ENCODE measurements at regions not wholly inside any gene's neighbourhood (a gene's known extent, or its start where the extent isn't known, plus 50 kb on each side); places are given as distances from the start of the nearest gene placed in this dataset.
"Not testable (repeated sequence)": the region's sequence is repeated elsewhere in the genome, so short reads cannot be mapped to it uniquely, and the experiment has no call there.

GRCh38 chr7:65510187-65510538 is 136.5 kb downstream of the ZNF92 start:
- not testable (repeated sequence) for DNase-seq (ENCODE audit: low read depth)

- DNase-seq (ENCODE audit: low read depth): not testable (repeated sequence)
These were observed 146.1 kb downstream of the ZNF92 start for GRCh38 chr7:65519751-65520150.

- not testable (repeated sequence) for DNase-seq (ENCODE audit: low read depth)
These were observed 172.0 kb downstream of the ZNF92 start for GRCh38 chr7:65545465-65546161.

GRCh38 chr7:65549589-65550443 is 176.2 kb downstream of the ZNF92 start:
- not testable (repeated sequence) for DNase-seq (ENCODE audit: low read depth)

- not testable (repeated sequence) for DNase-seq (ENCODE audit: low read depth)
These were observed 176.8 kb downstream of the ZNF92 start for GRCh38 chr7:65550444-65550809.

- DNase-seq (ENCODE audit: low read depth): not testable (repeated sequence)
These were observed 177.4 kb downstream of the ZNF92 start for GRCh38 chr7:65551042-65551441.

- not testable (repeated sequence) for DNase-seq (ENCODE audit: low read depth)
These were observed 181.2 kb downstream of the ZNF92 start for GRCh38 chr7:65554553-65555476.

- DNase-seq (ENCODE audit: low read depth): not testable (repeated sequence)
These were observed 184.9 kb downstream of the ZNF92 start for GRCh38 chr7:65558584-65558983.

- DNase-seq (ENCODE audit: low read depth): not testable (repeated sequence)
These were observed 188.2 kb downstream of the ZNF92 start for GRCh38 chr7:65561786-65562372.

- not testable (repeated sequence) for DNase-seq (ENCODE audit: low read depth)
These were observed 188.9 kb downstream of the ZNF92 start for GRCh38 chr7:65562522-65562921.

- not testable (repeated sequence) for DNase-seq (ENCODE audit: low read depth)
These were observed 189.7 kb downstream of the ZNF92 start for GRCh38 chr7:65563333-65563732.

- not testable (repeated sequence) for DNase-seq (ENCODE audit: low read depth)
These were observed 194.6 kb downstream of the ZNF92 start for GRCh38 chr7:65568226-65568625.

- DNase-seq (ENCODE audit: low read depth): not testable (repeated sequence)
These were observed 197.3 kb downstream of the ZNF92 start for GRCh38 chr7:65570990-65571389.

- not testable (repeated sequence) for DNase-seq (ENCODE audit: low read depth)
These were observed 198.9 kb downstream of the ZNF92 start for GRCh38 chr7:65572581-65572980.

- DNase-seq (ENCODE audit: low read depth): not testable (repeated sequence)
These were observed 202.7 kb downstream of the ZNF92 start for GRCh38 chr7:65576370-65576769.

GRCh38 chr7:65582518-65583119 is 209.0 kb downstream of the ZNF92 start:
- DNase-seq (ENCODE audit: low read depth): not testable (repeated sequence)

- not testable (repeated sequence) for DNase-seq (ENCODE audit: low read depth)
These were observed 228.8 kb downstream of the ZNF92 start for GRCh38 chr7:65602495-65602894.

- no peak for DNase-seq (ENCODE audit: low read depth)
These were observed 235.5 kb downstream of the ZNF92 start for GRCh38 chr7:65609131-65609530.

GRCh38 chr7:65613644-65614289 is 240.1 kb downstream of the ZNF92 start:
- DNase-seq (ENCODE audit: low read depth): not testable (repeated sequence)

- DNase-seq (ENCODE audit: low read depth): not testable (repeated sequence)
These were observed 242.5 kb downstream of the ZNF92 start for GRCh38 chr7:65616111-65616510.

- DNase-seq (ENCODE audit: low read depth): not testable (repeated sequence)
These were observed 246.6 kb downstream of the ZNF92 start for GRCh38 chr7:65620216-65620615.

All from T-helper 22 cell (primary cell).